Lung microvascular endothelial cell (primary cell): ENCODE measurements at regions not wholly inside any gene's neighbourhood (a gene's known extent, or its start where the extent isn't known, plus 50 kb on each side); places are given as distances from the start of the nearest gene placed in this dataset.
"Not testable (repeated sequence)": the region's sequence is repeated elsewhere in the genome, so short reads cannot be mapped to it uniquely, and the experiment has no call there.

Experiments
- DNase-seq, 2 donors: peaks; one replicate each; pipeline versions ENCODE4 v3.0.0 to v3.0.0-alpha.2; 2010; ENCODE audit warnings: low read depth in 2 of 2

- no peak for DNase-seq
Observed at GRCh38 chr5:118378959-118379358, 609.4 kb downstream of the DTWD2 start.

- no peak for DNase-seq
Observed at GRCh38 chr5:118377420-118377819, 610.9 kb downstream of the DTWD2 start.

GRCh38 chr5:118371973-118372831, 616.1 kb downstream of the DTWD2 start:
- no peak for DNase-seq

- no peak for DNase-seq
Observed at GRCh38 chr5:118366429-118366828, 621.9 kb downstream of the DTWD2 start.

- DNase-seq, result no peak
Observed at GRCh38 chr5:118365718-118366117, 622.6 kb downstream of the DTWD2 start.

GRCh38 chr5:118354797-118355196, 633.5 kb downstream of the DTWD2 start:
- no peak for DNase-seq

GRCh38 chr5:118353970-118354369, 634.4 kb downstream of the DTWD2 start:
- no peak for DNase-seq

- DNase-seq, result no peak
Observed at GRCh38 chr5:118336468-118336867, 651.9 kb downstream of the DTWD2 start.

- no peak for DNase-seq
Observed at GRCh38 chr5:118327389-118327788, 661.0 kb downstream of the DTWD2 start.

GRCh38 chr5:118326481-118327045, 661.8 kb downstream of the DTWD2 start:
- DNase-seq, result no peak

- DNase-seq, result no peak
Observed at GRCh38 chr5:118325931-118326330, 662.4 kb downstream of the DTWD2 start.

- not testable (repeated sequence) for DNase-seq
Observed at GRCh38 chr5:118323723-118324122, 664.6 kb downstream of the DTWD2 start.

- DNase-seq, result no peak
Observed at GRCh38 chr5:118321081-118321480, 667.3 kb downstream of the DTWD2 start.

GRCh38 chr5:118320121-118320520, 668.2 kb downstream of the DTWD2 start:
- DNase-seq, result no peak

GRCh38 chr5:118314931-118315330, 673.4 kb downstream of the DTWD2 start:
- DNase-seq, result no peak

- DNase-seq, result no peak
Observed at GRCh38 chr5:118311103-118311819, 677.1 kb downstream of the DTWD2 start.

- DNase-seq, result no peak
Observed at GRCh38 chr5:118310401-118310800, 677.9 kb downstream of the DTWD2 start.

- no peak for DNase-seq
Observed at GRCh38 chr5:118303296-118303695, 685.1 kb downstream of the DTWD2 start.

GRCh38 chr5:118302786-118303185, 685.6 kb downstream of the DTWD2 start:
- DNase-seq, result no peak

GRCh38 chr5:118301696-118302095, 686.7 kb downstream of the DTWD2 start:
- no peak for DNase-seq

GRCh38 chr5:118295045-118295444, 693.3 kb downstream of the DTWD2 start:
- no peak for DNase-seq

GRCh38 chr5:118293378-118293777, 695.0 kb downstream of the DTWD2 start:
- DNase-seq, result no peak

GRCh38 chr5:118290204-118290603, 698.1 kb downstream of the DTWD2 start:
- no peak for DNase-seq
